ENCODE measurements at regions not wholly inside any gene's neighbourhood (a gene's known extent, or its start where the extent isn't known, plus 50 kb on each side); places are given as distances from the start of the nearest gene placed in this dataset.

- no peak for TF ChIP-seq CTCF (IDR thresholded peaks at IDR 0.05; ENCODE audit: unreplicated experiment)
- Mint-ChIP-seq H3K27me3 (ENCODE audit: unreplicated experiment) (no peaks in the 10 kb centered on the region), H3K4me1 (ENCODE audit: unreplicated experiment) (no peaks in the 10 kb centered on the region), H3K9me3 (ENCODE audit: unreplicated experiment) (no peaks in the 10 kb centered on the region), H3K27ac (ENCODE audit: unreplicated experiment) (no peak overlapping the region), H3K36me3 (ENCODE audit: low read depth, unreplicated experiment) (peaks cover 4% of the 10 kb centered on the region), H3K4me3 (ENCODE audit: unreplicated experiment) (no peak overlapping the region)
- no peak for DNase-seq (ENCODE audit: low spot score)
Measured at GRCh38 chr5:104751969-104752368, 1189.4 kb upstream of the NUDT12 start.

- Mint-ChIP-seq H3K4me1 (ENCODE audit: unreplicated experiment) (no peaks in the 10 kb centered on the region), H3K4me3 (ENCODE audit: unreplicated experiment) (no peak overlapping the region), H3K36me3 (ENCODE audit: low read depth, unreplicated experiment) (no peaks in the 10 kb centered on the region), H3K27ac (ENCODE audit: unreplicated experiment) (no peak overlapping the region), H3K27me3 (ENCODE audit: unreplicated experiment) (peaks cover 1% of the 10 kb centered on the region), H3K9me3 (ENCODE audit: unreplicated experiment) (no peaks in the 10 kb centered on the region)
- TF ChIP-seq CTCF (IDR thresholded peaks at IDR 0.05; ENCODE audit: unreplicated experiment), result no peak
- DNase-seq (ENCODE audit: low spot score), result no peak
Measured at GRCh38 chr5:104739905-104740304, 1177.3 kb upstream of the NUDT12 start.

GRCh38 chr5:104739503-104739902, 1176.9 kb upstream of the NUDT12 start:
- Mint-ChIP-seq H3K4me1 (ENCODE audit: unreplicated experiment) (no peaks in the 10 kb centered on the region), H3K4me3 (ENCODE audit: unreplicated experiment) (no peak overlapping the region), H3K27me3 (ENCODE audit: unreplicated experiment) (peaks cover 1% of the 10 kb centered on the region), H3K27ac (ENCODE audit: unreplicated experiment) (no peak overlapping the region), H3K9me3 (ENCODE audit: unreplicated experiment) (no peaks in the 10 kb centered on the region), H3K36me3 (ENCODE audit: low read depth, unreplicated experiment) (no peaks in the 10 kb centered on the region)
- TF ChIP-seq CTCF (IDR thresholded peaks at IDR 0.05; ENCODE audit: unreplicated experiment), result no peak
- DNase-seq (ENCODE audit: low spot score), result no peak

- Mint-ChIP-seq H3K27me3 (ENCODE audit: unreplicated experiment) (no peaks in the 10 kb centered on the region), H3K9me3 (ENCODE audit: unreplicated experiment) (no peaks in the 10 kb centered on the region), H3K27ac (ENCODE audit: unreplicated experiment) (no peak overlapping the region), H3K36me3 (ENCODE audit: low read depth, unreplicated experiment) (no peaks in the 10 kb centered on the region), H3K4me3 (ENCODE audit: unreplicated experiment) (no peak overlapping the region), H3K4me1 (ENCODE audit: unreplicated experiment) (no peaks in the 10 kb centered on the region)
- TF ChIP-seq CTCF (IDR thresholded peaks at IDR 0.05; ENCODE audit: unreplicated experiment), result no peak
- no peak for DNase-seq (ENCODE audit: low spot score)
Measured at GRCh38 chr5:104736073-104736472, 1173.5 kb upstream of the NUDT12 start.

GRCh38 chr5:104734046-104734445, 1171.5 kb upstream of the NUDT12 start:
- Mint-ChIP-seq H3K36me3 (ENCODE audit: low read depth, unreplicated experiment) (no peaks in the 10 kb centered on the region), H3K9me3 (ENCODE audit: unreplicated experiment) (no peaks in the 10 kb centered on the region), H3K4me1 (ENCODE audit: unreplicated experiment) (no peaks in the 10 kb centered on the region), H3K27ac (ENCODE audit: unreplicated experiment) (no peak overlapping the region), H3K4me3 (ENCODE audit: unreplicated experiment) (no peak overlapping the region), H3K27me3 (ENCODE audit: unreplicated experiment) (no peaks in the 10 kb centered on the region)
- DNase-seq (ENCODE audit: low spot score), result no peak
- no peak for TF ChIP-seq CTCF (IDR thresholded peaks at IDR 0.05; ENCODE audit: unreplicated experiment)

Measured in endothelial cell (in vitro differentiated cells).